K562 (cell line): ENCODE measurements at regions not wholly inside any gene's neighbourhood (a gene's known extent, or its start where the extent isn't known, plus 50 kb on each side); places are given as distances from the start of the nearest gene placed in this dataset.
A peak's percentile ranks its signal among the peaks of the same experiment; 100 is the strongest.
"Not testable (repeated sequence)": the region's sequence is repeated elsewhere in the genome, so short reads cannot be mapped to it uniquely, and the experiment has no call there.

Source experiments
- ATAC-seq: fragments of 200-7000 bp; cut with Tn5 transposase; 3 replicates; pipeline ENCODE4 v1.9.1; 2020; ENCODE audit warnings: moderate library complexity
- BruUV-seq: library from RNA; stranded (reverse); fragments of 400-500 nt; replicated peaks from 2 replicates; lab custom pipeline; 2021; lab: Mats Ljungman, UMichigan
- CTCF ChIA-PET: fragments of 300-600 bp; formaldehyde crosslinking; extraction: SDS; loops from one replicate; lab custom pipeline; 2021; ENCODE audit warnings: low intra/inter-chr PET ratio; lab: Yijun Ruan, JAX
- POLR2A ChIA-PET: fragments of 300-600, 350-650 bp; sonication (Branson Sonifier 250); formaldehyde crosslinking; extraction: SDS; loops from one replicate; lab custom pipeline; 2021; ENCODE audit warnings: antibody characterized with exemption, inconsistent platforms; lab: Yijun Ruan, JAX
- DNase-seq, 4 experiments: peaks; one replicate each; pipeline versions ENCODE4 v3.0.0 to v3.0.0-alpha.2; 2011 to 2018; ENCODE audit warnings: low spot score in 3 of 4, mixed read lengths in 3 of 4; ENCODE audit errors: extremely low read depth in 1 of 4
- FAIRE-seq: peaks from 2 replicates; lab custom pipeline; 2011; peaks lifted over from hg19 to GRCh38; lab: Jason Lieb, UNC
- H2AFZ ChIP-seq: 2 replicates; pipeline ENCODE4 v1.6.0; 2011; ENCODE audit warnings: low read depth, low read length, control low read depth, inconsistent platforms
- H3K27ac ChIP-seq: fragments of 200-600 bp; 3 replicates; pipeline ENCODE4 v1.8.0; 2011; ENCODE audit warnings: low read depth, mild to moderate bottlenecking, control low read depth, inconsistent platforms, low read length, moderate library complexity, mixed read lengths; ENCODE audit errors: extremely low read depth
- H3K27me3 ChIP-seq, 2 experiments: fragments of 300-600 bp in 1 of 2; 2 replicates in 1 of 2; 3 replicates in 1 of 2; pipeline versions ENCODE4 v1.6.0 to v1.8.0; 2011; ENCODE audit warnings: inconsistent platforms in 2 of 2, low read length in 2 of 2, mild to moderate bottlenecking in 1 of 2, mixed read lengths in 1 of 2, moderate library complexity in 1 of 2; ENCODE audit not compliant: control insufficient read depth in 2 of 2, insufficient read depth in 2 of 2
- H3K36me3 ChIP-seq: fragments of 300-600 bp; 3 replicates; pipeline ENCODE4 v1.8.0; 2011; ENCODE audit warnings: mild to moderate bottlenecking, low read length, inconsistent platforms; ENCODE audit not compliant: control insufficient read depth, insufficient read depth
- H3K4me1 ChIP-seq, 2 experiments: fragments of 200-600 bp in 1 of 2; replicated peaks in 1 of 2; 2 replicates in 1 of 2; 3 replicates in 1 of 2; pipeline versions ENCODE4 v1.5.1 to v1.8.0; 2011; ENCODE audit warnings: inconsistent platforms in 2 of 2, low read length in 2 of 2, mild to moderate bottlenecking in 1 of 2, mixed read lengths in 1 of 2, moderate library complexity in 1 of 2; ENCODE audit not compliant: control insufficient read depth in 2 of 2, insufficient read depth in 2 of 2
- H3K4me2 ChIP-seq: 2 replicates; pipeline ENCODE4 v1.6.1; 2011; ENCODE audit warnings: low read length, control low read depth, inconsistent platforms, mixed read lengths; ENCODE audit not compliant: insufficient read depth
- H3K4me3 ChIP-seq: fragments of 200-600 bp; sonication (generic), shearing (Covaris generic); 2 replicates; pipeline ENCODE4 v1.5.1; 2016; ENCODE audit warnings: control low read depth, inconsistent platforms
- H3K79me2 ChIP-seq: fragments of 200-600 bp; 3 replicates; pipeline ENCODE4 v1.8.0; 2011; ENCODE audit warnings: low read length, inconsistent platforms; ENCODE audit not compliant: control insufficient read depth, insufficient read depth
- H3K9ac ChIP-seq, 2 experiments: 2 replicates each; pipeline versions ENCODE4 v1.6.0 to v1.6.1; 2011; ENCODE audit warnings: low read depth in 2 of 2, low read length in 2 of 2, control low read depth in 1 of 2, inconsistent platforms in 1 of 2, mild to moderate bottlenecking in 1 of 2, mixed read lengths in 1 of 2; ENCODE audit not compliant: insufficient read depth in 1 of 2
- H3K9me1 ChIP-seq: one replicate; pipeline ENCODE4 v1.6.0; 2011; ENCODE audit warnings: inconsistent platforms, mild to moderate bottlenecking, low read length, moderate library complexity; ENCODE audit not compliant: control insufficient read depth, insufficient read depth
- H3K9me3 ChIP-seq: replicated peaks from 2 replicates; pipeline ENCODE4 v1.5.1; 2011; ENCODE audit warnings: low read depth, low read length, inconsistent platforms; ENCODE audit not compliant: control insufficient read depth, insufficient read depth
- H4K20me1 ChIP-seq: replicated peaks from 2 replicates; pipeline ENCODE4 v1.6.1; 2011; ENCODE audit warnings: low read length, inconsistent platforms, mixed read lengths; ENCODE audit not compliant: control insufficient read depth, insufficient read depth
- CBX3 ChIP-seq, 2 experiments: IDR thresholded peaks; 1 replicate in 1 of 2; 2 replicates in 1 of 2; pipeline ENCODE4 v1.6.1; 2012; ENCODE audit warnings: inconsistent platforms in 2 of 2, low read length in 2 of 2, borderline replicate concordance in 1 of 2, control low read depth in 1 of 2
- SOX6 ChIP-seq: fragments of 450-650 bp; IDR thresholded peaks from 2 replicates; pipeline ENCODE4 v1.6.1; 2014; ENCODE audit warnings: mild to moderate bottlenecking
- TRIM28 ChIP-seq: fragments of 450-650 bp; IDR thresholded peaks from 2 replicates; pipeline ENCODE4 v1.6.1; 2017
- ZFP1 ChIP-seq: fragments of 450-650 bp; formaldehyde crosslinking; IDR thresholded peaks from 2 replicates; pipeline ENCODE4 v1.4.0; 2020; ENCODE audit warnings: mild to moderate bottlenecking, mixed read lengths
- ZNF280A ChIP-seq: fragments of 450-650 bp; IDR thresholded peaks from 2 replicates; pipeline ENCODE4 v1.6.1; 2018; ENCODE audit warnings: mild to moderate bottlenecking, low read depth; ENCODE audit not compliant: partially characterized antibody
- WGBS: fragments of 100-300 bp; shearing (Covaris generic); methylation state at CpG from one replicate; pipeline ENCODE4 v1.1.6; 2016; ENCODE audit warnings: low coverage, mixed read lengths; ENCODE audit not compliant: insufficient coverage; ENCODE audit errors: missing lambda C conversion rate; 5-methylcytosine and 5-hydroxymethylcytosine counted together
- in situ Hi-C: fragments of 300-500 bp; cut with MboI; formaldehyde crosslinking; loops from 4 replicates; pipeline ENCODE4 v1.15.0; 2018; ENCODE audit warnings: inconsistent platforms, mixed read lengths
- intact Hi-C: fragments of 100-400 bp; cut with micrococcal nuclease; formaldehyde crosslinking; loops from 2 replicates; pipeline ENCODE4 v1.14.2; 2022

GRCh38 chr22:38372665-38373064 lies 55.4 kb upstream of the CSNK1E start:
- FAIRE-seq, H3K27me3 ChIP-seq, CTCF ChIA-PET, H3K9me1 ChIP-seq, H3K9me3 ChIP-seq, H3K27ac ChIP-seq, H3K4me2 ChIP-seq, H3K9ac ChIP-seq, POLR2A ChIA-PET, in situ Hi-C loops, BruUV-seq, H4K20me1 ChIP-seq, H3K4me3 ChIP-seq, H3K36me3 ChIP-seq, H2AFZ ChIP-seq, ATAC-seq, H3K79me2 ChIP-seq, H3K4me1 ChIP-seq, DNase-seq, intact Hi-C loops: not testable (repeated sequence)
- TF ChIP-seq ZNF280A (peak; percentile 48), CBX3 (IDR thresholded peaks at IDR 0.05; ENCODE audit: borderline replicate concordance in 1 of 2, low read length in 2 of 2) (peak in 1 of 2 experiments; percentile 64; a peak in 1 of 3 replicates), TRIM28 (peak; percentile 84), ZFP1 (CRISPR knock-in tag) (peak; percentile 94)
- 66% methylated on average over 4 of the region's 4 CpGs for WGBS

GRCh38 chr22:38370490-38370889 lies 53.3 kb upstream of the CSNK1E start:
- H3K4me2 ChIP-seq, H3K9me1 ChIP-seq, H3K27me3 ChIP-seq, H4K20me1 ChIP-seq, H3K36me3 ChIP-seq, H2AFZ ChIP-seq, POLR2A ChIA-PET, FAIRE-seq, BruUV-seq, H3K4me1 ChIP-seq, H3K9ac ChIP-seq, CTCF ChIA-PET, intact Hi-C loops, DNase-seq, H3K4me3 ChIP-seq, in situ Hi-C loops, H3K9me3 ChIP-seq, H3K79me2 ChIP-seq, H3K27ac ChIP-seq: not testable (repeated sequence)
- peak; percentile 69 for ATAC-seq
- 34% methylated on average over 3 of the region's 3 CpGs for WGBS
- TF ChIP-seq SOX6, result 0 out of 2 replicates have a peak, but pooled peaks have one; percentile 27

DNA sequence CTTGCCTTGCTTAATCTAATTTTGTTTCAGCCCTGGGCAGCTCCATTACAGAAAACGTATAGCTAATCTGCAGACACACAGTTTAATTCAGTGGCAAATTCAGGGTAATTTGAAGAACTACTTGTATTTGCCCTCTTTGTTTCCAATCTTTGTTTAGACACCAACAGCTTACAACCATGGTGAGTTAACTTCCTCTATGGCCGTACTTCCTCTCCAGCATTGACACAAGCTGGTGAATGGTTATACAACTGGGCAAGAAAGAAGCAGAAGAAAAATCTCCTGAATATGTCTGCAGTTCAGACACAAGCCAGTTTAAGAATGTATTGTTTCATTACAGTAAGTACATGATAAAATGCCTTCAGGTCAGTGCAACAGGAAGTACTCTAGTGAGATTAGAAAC lies 51.9 kb upstream of the CSNK1E start:
- H3K4me1 ChIP-seq, H3K9me1 ChIP-seq, H2AFZ ChIP-seq, DNase-seq, FAIRE-seq, H3K27ac ChIP-seq, BruUV-seq, H3K36me3 ChIP-seq, H3K9ac ChIP-seq, intact Hi-C loops, H3K9me3 ChIP-seq, H3K27me3 ChIP-seq, CTCF ChIA-PET, H4K20me1 ChIP-seq, ATAC-seq, H3K79me2 ChIP-seq, H3K4me3 ChIP-seq, H3K4me2 ChIP-seq, in situ Hi-C loops: not testable (repeated sequence)
- WGBS, result 42% methylated on average over 2 of the region's 2 CpGs
- POLR2A ChIA-PET, result interaction anchor here (0.9 kb wide), 1 partner anchor 11 kb away, joined by 3 read pairs; no protein-coding TSS in a partner anchor
